Stimulated activated CD4-positive, alpha-beta T cell treated with anti-CD3 and anti-CD28 coated beads, TNF-alpha, amount 100 ng/mL, for 48 hours (primary cell): ENCODE measurements at regions not wholly inside any gene's neighbourhood (a gene's known extent, or its start where the extent isn't known, plus 50 kb on each side); places are given as distances from the start of the nearest gene placed in this dataset.
"Not testable (repeated sequence)": the region's sequence is repeated elsewhere in the genome, so short reads cannot be mapped to it uniquely, and the experiment has no call there.

Source experiments
- DNase-seq, 3 donors: peaks; one replicate each; pipeline ENCODE4 v3.0.0-alpha.2; 2020; ENCODE audit warnings: low read depth in 3 of 3

DNA sequence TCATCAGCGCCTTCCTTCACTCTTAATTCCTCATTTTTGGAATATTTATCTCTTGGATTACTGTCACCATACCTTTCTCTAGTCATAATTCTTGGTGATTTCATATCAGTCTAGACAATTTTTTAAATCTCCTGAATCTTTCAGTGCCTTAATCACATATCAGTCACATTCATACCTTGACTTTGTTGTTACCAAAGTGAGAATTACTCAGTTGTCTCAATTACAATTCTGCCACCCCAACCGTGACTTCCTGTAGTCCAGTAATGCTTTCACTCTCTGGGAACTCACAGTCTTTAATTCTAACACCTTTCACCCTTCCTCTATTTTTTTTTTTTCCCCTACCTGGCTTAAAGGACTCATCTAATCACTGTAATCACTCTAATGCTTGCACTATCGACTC is 1275.3 kb upstream of the TENM3 start:
- no peak for DNase-seq

DNA sequence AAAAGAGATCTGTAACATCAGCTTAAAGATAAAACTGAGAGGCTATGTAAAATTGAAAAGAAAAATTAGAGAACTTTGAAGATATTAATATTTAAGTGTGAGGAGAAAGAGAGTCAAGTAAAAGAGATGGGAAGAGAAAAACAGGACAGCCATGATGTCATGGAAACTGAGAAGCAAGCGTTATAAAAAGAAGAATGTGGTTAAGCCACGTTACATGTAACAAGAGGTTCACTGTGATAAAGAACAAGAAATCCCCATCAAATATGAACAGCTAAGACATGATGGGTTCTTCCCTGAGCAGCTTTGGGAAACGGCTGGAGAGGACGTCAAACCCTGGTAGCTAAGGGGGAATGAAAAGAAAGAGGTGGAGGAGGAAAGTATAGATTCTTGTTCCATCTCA is 1269.3 kb upstream of the TENM3 start:
- DNase-seq = no peak

DNA sequence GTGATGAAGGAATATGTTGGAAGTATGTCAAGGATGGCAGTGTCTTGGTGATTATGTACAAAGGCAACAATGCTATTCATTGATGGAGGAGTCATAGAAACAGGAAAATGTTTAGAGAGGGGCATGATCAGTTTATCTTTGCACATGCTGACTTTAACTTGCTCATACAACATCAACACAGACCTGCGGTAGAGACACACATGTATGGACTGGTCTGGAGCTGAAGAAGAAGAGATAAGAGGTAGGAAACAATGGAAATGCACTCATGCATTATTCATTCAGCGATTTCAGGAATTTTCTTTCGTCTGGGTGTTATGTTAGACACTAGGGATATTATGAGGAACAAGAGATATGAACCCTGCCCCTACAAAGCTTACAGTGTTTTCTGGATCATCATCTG is 1252.3 kb upstream of the TENM3 start:
- DNase-seq = no peak

DNA sequence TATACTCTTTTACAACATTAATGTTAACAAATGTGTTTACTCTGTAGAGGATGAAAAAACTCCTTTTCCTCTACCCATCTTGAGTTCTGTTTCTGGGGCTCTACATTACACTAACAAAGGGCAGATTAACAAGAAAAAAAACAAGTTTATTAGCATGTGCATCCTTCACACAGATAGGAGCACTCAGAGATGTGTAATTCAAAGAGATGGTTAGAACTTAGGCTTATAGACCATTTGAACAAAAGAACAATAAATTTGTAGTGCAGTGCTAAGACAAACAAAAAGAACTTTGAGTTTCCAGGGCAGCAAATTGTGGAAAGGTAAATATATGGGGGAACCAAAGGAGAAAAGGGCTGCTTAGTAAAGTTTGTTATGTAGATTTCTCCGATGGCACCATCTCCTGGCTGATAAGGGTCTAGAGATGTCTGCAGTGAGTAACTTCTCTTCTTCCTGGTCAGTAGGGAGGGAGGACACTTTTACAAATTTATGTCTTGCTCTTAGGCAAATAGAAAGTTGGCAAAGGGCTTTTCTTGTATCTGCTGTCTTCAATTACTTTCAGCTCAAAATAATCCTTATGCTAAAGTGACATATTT is 1249.9 kb upstream of the TENM3 start:
- no peak for DNase-seq

DNA sequence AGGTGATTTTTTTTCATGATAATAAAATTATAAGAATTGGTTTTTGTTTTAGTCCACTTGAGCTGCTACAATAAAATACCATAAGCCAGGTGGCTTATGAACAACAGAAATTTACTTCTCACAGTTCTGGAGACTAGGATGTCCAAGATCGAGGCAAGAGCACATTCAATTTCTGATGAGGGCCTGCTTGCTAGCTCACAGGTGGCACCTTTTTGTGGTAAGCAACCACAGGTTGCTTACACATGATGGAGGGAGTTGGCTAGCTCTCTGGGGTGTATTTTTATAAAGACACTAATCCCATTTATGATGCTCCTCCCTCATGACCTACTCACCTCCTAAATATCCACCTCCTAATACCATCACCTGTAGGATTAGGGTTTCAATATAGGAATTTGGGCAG is 1248.5 kb upstream of the TENM3 start:
- DNase-seq = no peak

DNA sequence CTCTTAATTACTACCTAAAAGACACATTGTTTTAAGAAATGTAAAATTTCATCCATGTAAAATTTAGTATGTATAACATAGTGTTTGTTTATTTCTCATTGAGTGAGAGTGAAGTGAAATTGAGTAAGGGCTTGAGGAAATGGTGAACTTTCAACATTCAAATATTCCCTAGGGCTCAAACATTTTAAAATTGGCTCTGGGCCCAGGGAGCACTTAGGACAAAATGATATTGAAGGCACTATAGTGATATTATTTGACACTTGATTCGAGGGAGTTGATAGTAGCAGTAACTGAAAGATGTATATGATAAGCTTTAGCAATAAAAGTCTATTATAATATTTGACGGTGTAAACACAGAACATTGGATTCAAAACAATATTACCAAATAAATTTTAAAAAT is 1244.0 kb upstream of the TENM3 start:
- DNase-seq = no peak

DNA sequence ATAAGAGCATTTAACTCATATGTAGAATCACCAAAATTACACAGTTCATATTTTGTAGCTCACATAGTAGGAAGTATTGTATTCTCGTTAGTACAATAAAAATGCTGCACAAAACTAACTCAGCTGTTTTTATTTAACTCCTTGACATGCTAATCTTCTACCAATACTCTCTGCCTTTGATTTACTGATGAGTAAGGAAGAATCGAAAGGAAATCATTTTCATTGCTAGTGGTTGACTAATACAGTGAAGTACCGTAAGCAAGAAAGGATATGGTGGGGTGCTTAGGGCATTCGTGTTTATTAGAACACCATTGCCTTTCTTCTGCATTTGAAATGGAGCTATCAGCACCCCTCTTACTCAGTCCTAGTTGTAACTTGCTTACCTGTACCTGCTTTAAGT is 1239.1 kb upstream of the TENM3 start:
- no peak for DNase-seq

DNA sequence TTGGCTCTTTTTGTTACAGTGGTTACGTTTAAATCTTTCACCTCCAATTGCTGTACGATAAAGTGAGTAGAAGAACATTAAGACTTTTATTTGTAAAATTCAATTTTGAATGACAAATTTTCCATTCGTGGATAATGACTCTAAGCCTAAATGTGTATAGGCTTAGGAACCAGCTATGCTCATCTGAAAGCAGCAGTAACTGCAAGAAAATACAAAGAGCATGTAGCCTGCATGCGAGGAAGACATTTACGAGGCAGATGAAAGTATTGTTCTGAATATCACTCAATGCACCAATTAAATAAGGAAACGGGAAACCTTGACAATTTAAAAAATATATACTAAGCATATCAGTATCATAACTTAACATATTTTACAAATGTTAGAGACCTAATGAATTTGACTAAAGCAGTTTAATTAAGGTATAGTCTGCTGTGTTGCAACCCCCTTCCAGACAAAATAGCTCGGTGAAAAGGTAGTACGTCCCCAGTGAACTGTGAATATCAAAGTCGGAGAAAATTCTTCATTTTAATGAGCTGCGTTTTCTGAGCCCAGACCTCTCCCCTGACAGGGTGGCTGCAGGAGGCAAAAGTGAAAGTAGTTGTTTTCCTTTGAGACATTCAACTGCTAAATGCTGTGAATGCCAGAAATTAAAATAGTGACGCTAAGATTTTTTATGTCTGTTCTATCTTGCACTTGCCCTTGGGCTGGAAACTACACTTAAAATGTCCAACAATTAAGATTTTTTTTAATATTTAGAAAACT is 1236.5 kb upstream of the TENM3 start:
- DNase-seq = no peak

DNA sequence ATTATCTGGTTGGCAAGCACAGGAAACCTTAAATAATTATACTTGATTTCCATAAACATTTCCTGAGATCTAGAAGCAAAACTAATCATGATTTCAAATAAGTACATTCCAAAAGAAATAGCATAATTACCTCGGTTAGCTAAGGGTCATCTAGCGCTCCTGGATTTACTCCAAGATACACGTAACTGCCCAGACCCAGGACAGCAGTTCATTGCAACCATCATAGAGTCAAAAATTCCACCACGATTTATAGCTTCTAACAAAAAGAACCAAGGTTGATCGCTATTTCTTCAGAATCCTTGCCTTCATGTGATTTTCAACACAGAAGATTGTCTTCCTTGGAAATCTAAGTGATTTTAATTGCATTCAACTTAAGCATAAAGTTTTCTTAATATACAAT is 1235.5 kb upstream of the TENM3 start:
- no peak for DNase-seq

DNA sequence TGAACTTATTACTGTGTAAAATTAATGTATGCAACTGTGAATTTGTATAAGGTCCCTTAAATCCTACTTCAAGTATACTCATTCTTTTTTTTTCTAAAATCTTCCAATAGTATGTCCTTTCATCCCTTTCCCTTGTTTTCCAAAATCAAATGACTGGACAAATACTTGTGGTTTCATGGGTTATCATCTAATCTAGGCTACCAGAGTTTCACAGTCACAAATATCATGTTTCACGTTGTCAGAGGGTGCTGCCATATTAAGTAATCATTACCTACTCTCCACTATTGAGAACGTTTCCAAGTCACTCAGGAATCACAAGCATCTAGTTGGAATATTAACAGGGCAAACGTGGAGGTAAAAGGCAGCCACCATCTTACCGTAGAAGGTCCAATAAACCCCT is 1235.0 kb upstream of the TENM3 start:
- no peak for DNase-seq

DNA sequence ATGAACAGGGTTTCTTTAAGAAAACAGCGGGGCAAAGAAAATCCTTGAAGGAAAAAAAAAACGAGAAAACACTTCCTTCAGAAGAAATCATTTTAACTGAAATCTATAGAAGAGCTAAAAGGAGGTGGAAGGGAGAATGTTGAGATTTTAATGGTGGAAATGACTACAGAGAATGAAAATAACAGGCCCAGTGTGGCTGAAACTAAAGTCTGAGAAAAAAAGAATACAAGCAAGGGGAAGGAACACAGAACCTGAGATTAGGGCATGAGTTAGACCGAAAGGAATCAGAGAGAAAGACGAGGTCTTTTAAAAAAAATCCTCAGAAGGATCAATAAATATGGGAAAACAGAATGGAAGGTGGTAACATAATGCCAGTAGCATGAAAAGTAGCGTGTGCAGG is 1230.0 kb upstream of the TENM3 start:
- DNase-seq = no peak

DNA sequence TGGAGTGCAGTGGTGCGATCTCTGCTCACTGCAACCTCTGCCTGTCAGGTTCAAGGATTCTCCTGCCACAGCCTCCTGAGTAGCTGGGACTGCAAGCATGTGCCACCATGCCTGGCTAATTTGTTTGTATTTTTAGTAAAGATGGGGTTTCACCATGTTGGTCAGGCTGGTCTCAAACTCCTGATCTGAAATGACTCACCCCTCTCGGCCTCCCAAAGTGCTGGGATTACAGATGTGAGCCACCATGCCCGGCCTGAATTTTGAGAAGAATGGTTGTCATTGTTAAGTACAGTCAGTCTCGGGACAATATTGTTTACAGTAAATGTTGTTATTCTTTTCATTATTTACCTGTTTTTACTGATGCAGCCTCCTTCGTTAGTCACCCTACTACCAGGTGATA is 1226.2 kb upstream of the TENM3 start:
- DNase-seq = no peak

DNA sequence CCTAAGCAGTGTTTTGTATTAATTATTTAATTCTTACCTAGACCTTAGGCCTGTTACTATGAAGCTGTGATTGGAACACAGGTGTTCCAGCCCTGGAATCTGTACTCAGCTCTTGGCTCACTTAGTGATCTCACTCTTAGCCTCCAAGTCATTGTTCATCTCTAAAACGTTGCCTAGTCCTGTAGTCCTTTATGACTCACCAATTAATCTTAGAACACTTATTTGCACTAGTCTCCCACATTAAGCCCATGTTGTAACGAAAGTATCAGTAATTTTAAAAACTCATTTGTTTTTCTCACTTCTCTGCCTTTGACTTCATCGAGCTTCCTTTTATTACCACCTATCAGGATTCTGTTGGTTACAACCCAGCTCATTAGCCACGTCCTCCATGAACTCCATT is 1224.7 kb upstream of the TENM3 start:
- no peak for DNase-seq

DNA sequence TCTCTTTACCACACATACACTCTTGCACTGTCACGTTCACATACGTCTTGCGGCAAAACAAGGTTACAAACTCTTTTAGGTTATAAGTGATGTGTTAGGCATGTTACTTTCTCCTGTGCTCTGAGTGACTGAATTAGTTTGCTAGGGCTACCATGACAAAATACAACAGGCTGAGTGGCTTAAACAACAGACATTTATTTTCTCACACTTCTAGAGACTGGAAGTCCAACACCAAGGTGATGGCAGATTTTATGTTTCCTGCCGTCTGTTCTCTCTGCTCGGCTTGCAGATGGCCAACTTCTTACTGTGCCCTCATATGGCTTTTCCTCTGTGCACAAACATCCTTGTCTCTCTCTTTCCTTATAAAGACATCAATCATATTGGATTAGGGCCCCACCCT is 1224.3 kb upstream of the TENM3 start:
- DNase-seq = no peak

DNA sequence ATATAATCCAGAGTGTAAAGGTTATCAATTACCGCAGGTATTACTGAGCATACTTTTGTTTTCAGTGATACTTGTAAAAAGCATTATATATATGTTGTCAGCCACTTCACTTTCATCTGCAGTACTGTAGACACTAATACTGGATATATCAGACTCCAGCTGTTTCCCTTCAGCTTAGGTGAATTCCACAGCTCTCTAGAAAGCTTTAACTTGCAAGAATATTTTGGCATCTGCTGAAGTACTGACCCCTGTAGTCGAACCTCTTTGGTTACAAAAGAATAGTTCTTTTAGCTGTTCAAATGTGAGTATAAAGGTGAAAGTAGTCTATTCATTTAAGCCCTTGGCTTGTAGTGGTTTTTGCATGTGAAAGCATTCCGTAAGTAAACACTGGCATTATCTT is 1222.7 kb upstream of the TENM3 start:
- DNase-seq = no peak

DNA sequence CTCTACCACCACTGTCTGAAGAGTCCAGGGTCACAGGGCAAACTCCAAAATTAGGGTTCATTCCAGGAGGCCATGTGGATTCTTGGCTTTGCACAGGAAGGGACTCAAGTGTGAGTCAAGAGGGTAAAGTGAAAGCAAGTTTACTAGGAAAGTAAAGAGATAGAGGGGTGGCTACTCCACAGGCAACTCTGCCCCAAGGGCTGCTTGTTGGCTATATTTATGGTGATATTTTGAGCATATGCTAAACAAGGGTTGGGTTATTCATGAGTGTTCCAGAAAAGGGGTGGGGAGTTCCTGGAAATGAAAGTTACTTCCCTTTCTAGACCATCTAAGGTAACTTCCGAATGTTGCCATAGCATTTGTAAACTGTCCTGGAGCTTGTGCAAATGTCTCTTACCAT is 1222.0 kb upstream of the TENM3 start:
- DNase-seq = no peak

DNA sequence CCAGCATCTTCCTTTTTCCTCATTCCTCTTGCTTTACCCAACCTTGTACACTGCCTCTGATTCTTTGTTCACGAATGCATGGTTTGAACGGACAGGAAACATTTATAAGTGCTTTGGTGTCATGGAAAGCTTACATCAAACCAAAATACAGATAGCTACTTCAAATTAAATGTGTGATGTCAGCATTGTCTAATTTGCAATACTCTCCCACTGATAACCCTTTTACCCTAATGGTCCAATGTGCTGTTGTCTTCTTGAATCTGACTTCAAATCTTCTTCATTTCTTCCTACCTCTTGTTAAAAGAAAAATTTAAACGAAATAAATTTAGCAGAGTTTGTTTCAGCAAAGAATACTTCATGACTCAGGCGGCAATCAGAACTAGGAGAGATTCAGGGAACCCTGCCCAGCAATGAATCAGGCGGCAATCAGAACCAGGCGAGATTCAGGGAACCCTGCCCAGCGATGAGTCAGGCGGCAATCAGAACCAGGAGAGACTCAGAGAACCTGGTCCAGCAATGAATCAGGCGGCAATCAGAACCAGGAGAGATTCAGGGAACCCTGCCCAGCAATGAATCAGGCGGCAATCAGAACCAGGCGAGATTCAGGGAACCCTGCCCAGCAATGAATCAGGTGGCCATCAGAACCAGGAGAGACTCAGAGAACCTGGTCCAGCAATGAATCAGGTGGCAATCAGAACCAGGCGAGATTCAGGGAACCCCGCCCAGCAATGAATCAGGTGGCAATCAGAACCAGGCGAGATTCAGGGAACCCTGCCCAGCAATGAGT is 1212.9 kb upstream of the TENM3 start:
- not testable (repeated sequence) for DNase-seq

DNA sequence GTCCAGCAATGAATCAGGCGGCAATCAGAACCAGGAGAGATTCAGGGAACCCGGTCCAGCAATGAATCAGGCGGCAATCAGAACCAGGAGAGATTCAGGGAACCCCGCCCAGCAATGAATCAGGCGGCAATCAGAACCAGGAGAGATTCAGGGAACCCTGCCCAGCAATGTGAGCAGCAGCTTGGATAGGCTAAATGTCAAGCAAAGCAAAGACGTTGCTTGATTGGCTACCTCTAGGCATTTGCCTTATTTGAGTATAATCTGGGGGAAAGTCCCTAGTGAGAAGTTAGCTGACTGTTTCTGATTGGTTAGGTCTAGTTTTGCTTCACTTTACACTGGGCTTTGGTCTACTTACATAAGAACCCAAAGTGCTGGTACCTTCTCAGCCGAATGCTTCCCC is 1212.2 kb upstream of the TENM3 start:
- DNase-seq = no peak

DNA sequence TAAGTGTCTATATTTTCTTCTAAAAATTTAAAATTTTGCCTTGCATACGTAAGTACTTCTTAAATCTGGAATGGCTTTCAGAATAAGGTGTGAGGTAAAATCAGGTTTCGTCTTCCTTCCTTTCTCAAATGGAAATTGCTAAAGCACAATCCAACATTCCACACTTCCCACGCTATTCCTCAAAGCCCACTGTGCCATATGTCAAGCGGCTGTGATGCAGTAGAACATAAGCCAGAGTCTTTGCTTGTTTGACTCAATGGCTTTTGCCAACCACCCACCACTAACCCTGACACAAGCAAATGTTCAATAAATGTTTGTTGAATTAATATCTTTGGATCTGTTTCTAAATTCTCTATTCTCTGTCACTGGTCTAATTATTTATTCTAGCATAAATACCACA is 1199.7 kb upstream of the TENM3 start:
- no peak for DNase-seq

DNA sequence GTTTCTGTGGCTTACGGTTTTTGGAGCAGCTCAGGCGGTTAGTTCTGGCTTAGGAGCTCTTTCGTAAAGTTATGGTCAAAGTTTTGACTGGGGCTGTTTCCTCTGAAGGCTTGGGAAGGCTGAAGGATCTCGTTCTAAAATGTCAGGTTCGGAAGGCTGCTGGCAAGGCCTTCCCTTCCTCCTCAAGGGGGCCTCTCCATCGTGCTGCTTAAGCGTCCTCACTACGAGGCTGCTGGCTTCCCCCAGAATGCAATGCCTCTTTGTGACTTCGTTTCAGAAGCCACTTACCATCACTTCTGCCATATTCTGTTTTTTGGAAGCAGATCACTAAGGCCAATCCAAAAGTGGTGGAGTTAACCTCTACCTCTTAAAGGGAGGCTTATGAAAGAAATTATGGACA is 1196.4 kb upstream of the TENM3 start:
- DNase-seq = no peak

DNA sequence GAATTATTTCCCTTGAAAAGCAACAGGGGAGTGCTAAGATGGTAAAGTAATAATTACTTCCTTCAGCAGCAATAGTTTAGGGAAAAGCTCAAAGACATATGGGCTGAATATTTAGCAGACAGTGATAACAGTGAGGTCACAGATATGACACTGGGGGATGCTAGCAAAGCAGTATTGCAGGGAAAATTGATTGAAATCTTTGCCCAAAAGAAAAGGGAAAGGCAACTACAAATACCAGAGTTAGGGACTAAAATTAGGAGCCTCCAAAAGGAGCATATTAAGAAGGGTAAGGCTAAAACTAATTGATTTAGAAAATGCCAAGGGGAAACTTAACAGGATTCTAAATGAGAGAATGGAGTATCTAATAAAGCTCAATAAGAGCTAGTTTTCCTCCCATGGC is 1191.3 kb upstream of the TENM3 start:
- no peak for DNase-seq

DNA sequence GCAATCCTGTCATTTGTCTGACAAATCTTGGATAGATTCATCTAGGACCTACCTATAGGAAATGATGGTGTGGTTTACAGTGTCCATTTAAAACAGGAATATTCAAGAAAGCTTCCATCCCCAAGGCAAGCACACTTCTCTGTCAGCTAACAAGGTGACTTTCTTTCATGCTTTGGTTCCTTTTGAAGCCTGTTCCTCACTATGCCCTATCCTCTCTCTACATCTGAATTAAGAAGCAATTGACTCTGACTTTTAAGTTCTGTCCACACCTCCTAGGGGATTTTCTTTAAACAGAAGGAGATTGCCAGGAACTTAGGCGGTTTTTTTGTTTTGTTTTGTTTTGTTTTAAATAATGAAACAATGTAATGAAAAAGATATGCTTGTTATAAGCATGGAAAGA is 1181.4 kb upstream of the TENM3 start:
- no peak for DNase-seq

DNA sequence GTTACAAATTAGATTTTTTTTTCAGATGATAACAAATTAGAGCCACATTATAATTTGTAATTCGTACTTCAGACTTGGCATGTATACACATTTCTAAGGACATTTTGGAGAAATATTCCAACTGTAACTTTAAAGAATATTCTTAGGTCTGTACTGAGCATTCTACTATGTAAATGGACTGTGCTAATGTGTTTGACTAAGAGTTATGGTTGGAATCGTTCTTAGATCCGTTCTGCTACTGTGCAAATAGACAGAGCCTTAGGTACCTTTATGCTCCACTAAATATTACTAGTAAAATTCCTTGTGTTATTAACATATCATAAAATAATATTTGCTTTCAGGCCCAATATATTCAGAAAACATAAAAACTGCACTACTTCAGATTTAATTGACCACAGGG is 1180.0 kb upstream of the TENM3 start:
- no peak for DNase-seq
